Stimulated activated memory B cell treated with anti-CD40 and anti-IgM and Interleukin-4, amounts not matched to agents 10 μg/mL and 1 μg/mL and 100 μg/mL, for 72 hours (primary cell): ENCODE measurements at regions not wholly inside any gene's neighbourhood (a gene's known extent, or its start where the extent isn't known, plus 50 kb on each side); places are given as distances from the start of the nearest gene placed in this dataset.

Source experiments
- ATAC-seq: fragments of 150-1000 bp; cut with Tn5 transposase; 2 replicates; pipeline ENCODE4 v1.10.0; 2021
- H3K27ac Mint-ChIP-seq: one replicate; pipeline ENCODE4 v1.8.0; 2022; ENCODE audit warnings: mild to moderate bottlenecking, mixed read lengths
- H3K27me3 Mint-ChIP-seq: one replicate; pipeline ENCODE4 v1.8.0; 2022; ENCODE audit warnings: mixed read lengths
- H3K36me3 Mint-ChIP-seq: one replicate; pipeline ENCODE4 v1.8.0; 2022; ENCODE audit warnings: mixed read lengths
- H3K4me1 Mint-ChIP-seq: one replicate; pipeline ENCODE4 v1.8.0; 2022; ENCODE audit warnings: mixed read lengths
- H3K4me3 Mint-ChIP-seq: one replicate; pipeline ENCODE4 v1.8.0; 2022; ENCODE audit warnings: mild to moderate bottlenecking, moderate library complexity, mixed read lengths
- H3K9me3 Mint-ChIP-seq: one replicate; pipeline ENCODE4 v1.8.0; 2022; ENCODE audit warnings: mixed read lengths

GRCh38 chr4:41366911-41367517 lies 110.3 kb downstream of the UCHL1 start:
- H3K36me3 Mint-ChIP-seq, result no peaks in the 10 kb centered on the region
- H3K4me1 Mint-ChIP-seq, result no peaks in the 10 kb centered on the region
- no peak overlapping the region for H3K4me3 Mint-ChIP-seq
- H3K27me3 Mint-ChIP-seq, result peaks cover 35% of the 10 kb centered on the region
- H3K27ac Mint-ChIP-seq, result no peak overlapping the region
- ATAC-seq, result no peak
- no peaks in the 10 kb centered on the region for H3K9me3 Mint-ChIP-seq

DNA sequence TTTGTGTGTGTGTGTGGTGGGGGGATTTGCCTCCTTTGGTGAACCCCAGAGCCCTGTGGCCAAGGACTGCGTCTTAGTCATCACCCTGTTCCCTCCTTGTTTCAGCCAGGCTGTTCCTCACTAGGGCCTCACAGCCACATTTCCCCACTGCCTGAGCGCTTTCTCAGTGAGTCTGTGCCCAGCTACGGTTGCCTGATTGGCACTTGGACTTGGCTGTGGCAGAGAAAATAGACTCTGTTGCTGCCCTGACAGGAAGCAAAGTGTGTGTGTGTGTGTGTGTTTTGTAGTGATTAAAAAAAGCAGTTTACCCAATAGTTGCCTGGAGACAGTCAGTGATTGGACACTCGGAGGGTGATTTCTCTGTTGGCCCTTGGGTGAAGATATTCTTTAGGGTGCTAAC lies 113.0 kb downstream of the UCHL1 start:
- Mint-ChIP-seq H3K4me1 (no peaks in the 10 kb centered on the region), H3K36me3 (no peaks in the 10 kb centered on the region), H3K9me3 (peaks cover 3% of the 10 kb centered on the region), H3K27ac (no peak overlapping the region), H3K27me3 (peaks cover 32% of the 10 kb centered on the region), H3K4me3 (no peak overlapping the region)
- ATAC-seq, result no peak

GRCh38 chr4:41373221-41373620 lies 116.5 kb downstream of the UCHL1 start:
- no peak for ATAC-seq
- H3K9me3 Mint-ChIP-seq, result peaks cover 6% of the 10 kb centered on the region
- H3K27me3 Mint-ChIP-seq, result peaks cover 19% of the 10 kb centered on the region
- H3K27ac Mint-ChIP-seq, result no peak overlapping the region
- H3K4me3 Mint-ChIP-seq, result no peak overlapping the region
- no peaks in the 10 kb centered on the region for H3K4me1 Mint-ChIP-seq
- H3K36me3 Mint-ChIP-seq, result no peaks in the 10 kb centered on the region

- peaks cover 11% of the 10 kb centered on the region for H3K9me3 Mint-ChIP-seq
- H3K36me3 Mint-ChIP-seq, result no peaks in the 10 kb centered on the region
- no peak for ATAC-seq
- peaks cover 19% of the 10 kb centered on the region for H3K27me3 Mint-ChIP-seq
- no peak overlapping the region for H3K27ac Mint-ChIP-seq
- no peak overlapping the region for H3K4me3 Mint-ChIP-seq
- no peaks in the 10 kb centered on the region for H3K4me1 Mint-ChIP-seq
Observed at GRCh38 chr4:41374490-41374889, 117.8 kb downstream of the UCHL1 start.

- H3K36me3 Mint-ChIP-seq, result no peaks in the 10 kb centered on the region
- H3K4me3 Mint-ChIP-seq, result no peak overlapping the region
- peaks cover 19% of the 10 kb centered on the region for H3K27me3 Mint-ChIP-seq
- H3K9me3 Mint-ChIP-seq, result peaks cover 11% of the 10 kb centered on the region
- no peaks in the 10 kb centered on the region for H3K4me1 Mint-ChIP-seq
- no peak for ATAC-seq
- no peak overlapping the region for H3K27ac Mint-ChIP-seq
Observed at GRCh38 chr4:41375561-41375960, 118.8 kb downstream of the UCHL1 start.

DNA sequence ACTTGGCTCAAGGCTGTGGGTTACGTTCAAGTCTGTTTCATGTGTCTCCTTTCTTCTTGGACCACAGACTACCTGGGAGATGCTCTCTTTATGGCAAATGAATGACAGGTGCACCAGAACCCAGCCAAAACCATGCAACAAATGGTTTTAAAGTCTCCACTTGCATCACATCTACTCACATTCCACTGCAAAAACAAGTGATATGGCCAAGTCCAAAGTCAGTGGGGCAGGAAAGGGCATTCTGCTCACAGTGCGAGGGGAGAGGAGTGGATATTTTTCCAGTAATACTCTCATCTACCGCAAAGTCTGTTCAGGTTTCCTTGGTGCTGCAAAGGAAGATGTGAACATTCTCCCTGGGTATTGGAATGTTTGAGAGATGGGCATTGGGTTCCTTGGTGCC lies 120.5 kb downstream of the UCHL1 start:
- no peak overlapping the region for H3K27ac Mint-ChIP-seq
- ATAC-seq, result no peak
- H3K36me3 Mint-ChIP-seq, result no peaks in the 10 kb centered on the region
- no peak overlapping the region for H3K4me3 Mint-ChIP-seq
- H3K9me3 Mint-ChIP-seq, result peaks cover 11% of the 10 kb centered on the region
- H3K4me1 Mint-ChIP-seq, result no peaks in the 10 kb centered on the region
- peaks cover 9% of the 10 kb centered on the region for H3K27me3 Mint-ChIP-seq

- H3K4me1 Mint-ChIP-seq, result no peaks in the 10 kb centered on the region
- no peak for ATAC-seq
- H3K4me3 Mint-ChIP-seq, result no peak overlapping the region
- no peaks in the 10 kb centered on the region for H3K36me3 Mint-ChIP-seq
- H3K9me3 Mint-ChIP-seq, result peaks cover 9% of the 10 kb centered on the region
- H3K27ac Mint-ChIP-seq, result no peak overlapping the region
- H3K27me3 Mint-ChIP-seq, result no peaks in the 10 kb centered on the region
Observed at GRCh38 chr4:41379230-41379629, 122.5 kb downstream of the UCHL1 start.

GRCh38 chr4:41380511-41381157 lies 123.9 kb downstream of the UCHL1 start:
- ATAC-seq, result no peak
- no peaks in the 10 kb centered on the region for H3K4me1 Mint-ChIP-seq
- H3K4me3 Mint-ChIP-seq, result no peak overlapping the region
- H3K36me3 Mint-ChIP-seq, result no peaks in the 10 kb centered on the region
- no peak overlapping the region for H3K27ac Mint-ChIP-seq
- H3K27me3 Mint-ChIP-seq, result no peaks in the 10 kb centered on the region
- peaks cover 9% of the 10 kb centered on the region for H3K9me3 Mint-ChIP-seq

- Mint-ChIP-seq H3K4me1 (no peaks in the 10 kb centered on the region), H3K27me3 (no peaks in the 10 kb centered on the region), H3K4me3 (no peak overlapping the region), H3K27ac (no peak overlapping the region), H3K36me3 (no peaks in the 10 kb centered on the region), H3K9me3 (peaks cover 9% of the 10 kb centered on the region)
- ATAC-seq, result no peak
Observed at GRCh38 chr4:41381384-41381783, 124.7 kb downstream of the UCHL1 start.

DNA sequence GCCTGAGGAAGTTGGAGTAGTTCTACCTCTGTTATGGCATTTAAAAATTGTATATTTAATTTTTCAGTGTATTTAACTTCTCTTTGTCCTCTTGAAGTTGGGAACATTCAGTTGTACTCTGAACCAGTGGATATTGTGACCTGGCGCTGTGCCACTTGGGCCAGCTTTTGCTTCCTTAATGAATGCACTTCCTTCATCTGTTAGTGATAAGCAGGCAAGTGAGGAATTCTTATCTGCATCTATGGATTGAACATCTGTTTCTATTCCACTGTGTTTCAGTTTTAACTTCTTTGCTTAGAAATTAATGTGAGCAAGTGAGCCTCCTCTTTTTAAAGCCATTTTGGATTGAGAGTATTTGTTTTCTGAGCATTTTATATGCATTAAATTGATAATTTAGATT lies 128.3 kb downstream of the UCHL1 start:
- H3K36me3 Mint-ChIP-seq, result no peaks in the 10 kb centered on the region
- H3K27me3 Mint-ChIP-seq, result no peaks in the 10 kb centered on the region
- H3K4me3 Mint-ChIP-seq, result no peak overlapping the region
- no peaks in the 10 kb centered on the region for H3K9me3 Mint-ChIP-seq
- no peak for ATAC-seq
- no peak overlapping the region for H3K27ac Mint-ChIP-seq
- H3K4me1 Mint-ChIP-seq, result no peaks in the 10 kb centered on the region

- Mint-ChIP-seq H3K27me3 (no peaks in the 10 kb centered on the region), H3K4me3 (no peak overlapping the region), H3K36me3 (no peaks in the 10 kb centered on the region), H3K27ac (no peak overlapping the region), H3K9me3 (peaks cover 3% of the 10 kb centered on the region), H3K4me1 (no peaks in the 10 kb centered on the region)
- ATAC-seq, result no peak
Observed at GRCh38 chr4:41385481-41385880, 128.8 kb downstream of the UCHL1 start.

DNA sequence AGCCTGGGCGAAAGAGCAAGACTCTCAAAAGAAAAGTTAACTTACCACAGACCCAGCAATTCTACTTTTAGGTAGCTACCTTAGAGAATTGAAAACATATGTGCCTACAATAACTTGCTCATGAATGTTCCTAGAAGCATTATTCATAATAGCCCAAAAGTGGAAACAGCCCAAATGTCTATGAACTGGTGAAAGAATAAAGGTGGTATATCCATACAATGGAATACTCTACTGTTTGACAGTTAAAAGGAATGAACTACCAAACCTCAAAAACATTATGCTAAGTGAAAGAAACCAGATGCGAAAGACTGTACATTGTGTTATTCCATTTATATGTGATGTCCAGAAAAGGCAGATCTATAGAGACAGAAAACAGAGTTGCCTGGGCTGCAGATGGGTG lies 131.4 kb downstream of the UCHL1 start:
- Mint-ChIP-seq H3K27ac (no peak overlapping the region), H3K9me3 (peaks cover 3% of the 10 kb centered on the region), H3K4me3 (no peak overlapping the region), H3K4me1 (no peaks in the 10 kb centered on the region), H3K27me3 (no peaks in the 10 kb centered on the region), H3K36me3 (no peaks in the 10 kb centered on the region)
- ATAC-seq, result no peak

- Mint-ChIP-seq H3K4me3 (no peak overlapping the region), H3K4me1 (no peaks in the 10 kb centered on the region), H3K9me3 (peaks cover 3% of the 10 kb centered on the region), H3K36me3 (no peaks in the 10 kb centered on the region), H3K27me3 (no peaks in the 10 kb centered on the region), H3K27ac (no peak overlapping the region)
- ATAC-seq, result no peak
Observed at GRCh38 chr4:41389356-41389755, 132.6 kb downstream of the UCHL1 start.

- H3K9me3 Mint-ChIP-seq, result peaks cover 3% of the 10 kb centered on the region
- no peaks in the 10 kb centered on the region for H3K27me3 Mint-ChIP-seq
- H3K36me3 Mint-ChIP-seq, result no peaks in the 10 kb centered on the region
- no peak for ATAC-seq
- no peak overlapping the region for H3K27ac Mint-ChIP-seq
- H3K4me3 Mint-ChIP-seq, result no peak overlapping the region
- no peaks in the 10 kb centered on the region for H3K4me1 Mint-ChIP-seq
Observed at GRCh38 chr4:41390661-41391060, 133.9 kb downstream of the UCHL1 start.

GRCh38 chr4:41391271-41391670 lies 134.5 kb downstream of the UCHL1 start:
- H3K27me3 Mint-ChIP-seq, result no peaks in the 10 kb centered on the region
- H3K4me1 Mint-ChIP-seq, result no peaks in the 10 kb centered on the region
- no peak overlapping the region for H3K27ac Mint-ChIP-seq
- no peak overlapping the region for H3K4me3 Mint-ChIP-seq
- no peaks in the 10 kb centered on the region for H3K36me3 Mint-ChIP-seq
- peaks cover 3% of the 10 kb centered on the region for H3K9me3 Mint-ChIP-seq
- ATAC-seq, result no peak

DNA sequence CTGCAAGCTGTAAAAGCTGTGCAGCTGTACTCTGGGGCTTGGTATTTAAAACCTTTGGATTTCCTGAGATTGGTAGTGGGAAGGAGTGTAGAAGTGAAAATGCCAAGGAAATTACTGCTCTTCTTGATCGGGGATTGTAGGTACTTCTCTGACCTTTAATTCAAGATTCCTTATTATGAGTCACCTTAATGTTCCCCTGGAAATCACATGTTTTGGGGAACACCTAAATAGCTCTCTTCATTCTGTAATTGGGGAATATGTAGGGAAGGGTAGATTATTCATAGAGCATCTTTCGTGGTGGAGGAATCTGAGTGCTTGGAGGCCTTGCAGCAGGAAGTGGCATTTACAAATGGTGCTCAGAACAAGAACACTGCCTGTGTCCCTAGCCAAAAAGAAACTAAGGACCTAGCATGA lies 137.8 kb downstream of the UCHL1 start:
- Mint-ChIP-seq H3K27me3 (no peaks in the 10 kb centered on the region), H3K27ac (no peak overlapping the region), H3K4me3 (no peak overlapping the region), H3K4me1 (no peaks in the 10 kb centered on the region), H3K9me3 (peaks cover 3% of the 10 kb centered on the region), H3K36me3 (no peaks in the 10 kb centered on the region)
- no peak for ATAC-seq
